ENCODE measurements at regions not wholly inside any gene's neighbourhood (a gene's known extent, or its start where the extent isn't known, plus 50 kb on each side); places are given as distances from the start of the nearest gene placed in this dataset.

DNA sequence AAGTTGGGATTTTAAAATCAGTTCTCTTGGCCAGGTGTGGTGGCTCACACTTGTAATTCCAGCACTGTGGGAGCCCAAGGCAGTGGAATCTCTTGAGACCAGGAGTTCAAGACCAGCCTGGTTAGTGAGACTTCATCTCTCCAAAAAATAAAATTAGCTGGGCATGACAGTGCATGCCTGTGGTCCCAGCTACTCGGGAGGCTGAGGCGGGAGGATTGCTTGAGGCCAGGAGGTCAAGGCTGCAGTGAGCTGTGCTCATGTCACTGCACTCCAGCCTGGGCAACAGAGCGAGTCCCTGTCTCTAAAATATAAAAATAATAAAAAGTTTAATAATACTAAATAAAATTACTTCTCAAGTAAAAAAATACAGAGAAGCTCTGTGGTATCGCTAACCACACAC is 77.5 kb downstream of the FOXA2 start (continued):
- TF ChIP-seq, protein P1, sequence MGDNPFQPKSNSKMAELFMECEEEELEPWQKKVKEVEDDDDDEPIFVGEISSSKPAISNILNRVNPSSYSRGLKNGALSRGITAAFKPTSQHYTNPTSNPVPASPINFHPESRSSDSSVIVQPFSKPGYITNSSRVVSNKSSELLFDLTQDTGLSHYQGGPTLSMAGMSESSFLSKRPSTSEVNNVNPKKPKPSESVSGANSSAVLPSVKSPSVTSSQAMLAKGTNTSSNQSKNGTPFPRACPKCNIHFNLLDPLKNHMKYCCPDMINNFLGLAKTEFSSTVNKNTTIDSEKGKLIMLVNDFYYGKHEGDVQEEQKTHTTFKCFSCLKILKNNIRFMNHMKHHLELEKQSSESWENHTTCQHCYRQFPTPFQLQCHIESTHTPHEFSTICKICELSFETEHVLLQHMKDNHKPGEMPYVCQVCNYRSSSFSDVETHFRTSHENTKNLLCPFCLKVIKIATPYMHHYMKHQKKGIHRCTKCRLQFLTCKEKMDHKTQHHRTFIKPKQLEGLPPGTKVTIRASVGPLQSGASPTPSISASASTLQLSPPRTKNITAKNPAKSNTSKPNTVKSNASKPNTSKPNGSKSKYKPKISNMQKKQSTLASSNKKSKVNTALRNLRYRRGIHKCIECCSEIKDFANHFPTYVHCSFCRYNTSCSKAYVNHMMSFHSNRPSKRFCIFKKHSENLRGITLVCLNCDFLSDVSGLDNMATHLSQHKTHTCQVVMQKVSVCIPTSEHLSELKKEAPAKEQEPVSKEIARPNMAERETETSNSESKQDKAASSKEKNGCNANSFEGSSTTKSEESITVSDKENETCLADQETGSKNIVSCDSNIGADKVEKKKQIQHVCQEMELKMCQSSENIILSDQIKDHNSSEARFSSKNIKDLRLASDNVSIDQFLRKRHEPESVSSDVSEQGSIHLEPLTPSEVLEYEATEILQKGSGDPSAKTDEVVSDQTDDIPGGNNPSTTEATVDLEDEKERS (CRISPR knock-in tag; IDR thresholded peaks at IDR 0.05) = peak; percentile 13; the same call in 1 of the 2 replicates
- TF ChIP-seq KAT7 (CRISPR knock-in tag; IDR thresholded peaks at IDR 0.05; ENCODE audit: borderline replicate concordance) (peak; percentile 21; the same call in 1 of the 2 replicates), NR1H2 (CRISPR knock-in tag; IDR thresholded peaks at IDR 0.05; ENCODE audit: borderline replicate concordance, low read depth) (no peak), ZNF607 (CRISPR knock-in tag; IDR thresholded peaks at IDR 0.05; ENCODE audit: borderline replicate concordance) (no peak), ZNF883 (CRISPR knock-in tag; IDR thresholded peaks at IDR 0.05; ENCODE audit: not compliant biosample characterization) (peak; percentile 9), ZMYM3 (CRISPR knock-in tag; IDR thresholded peaks at IDR 0.05) (peak; percentile 95), CAMTA2 (CRISPR knock-in tag; IDR thresholded peaks at IDR 0.05; ENCODE audit: borderline replicate concordance) (no peak), HMG20B (CRISPR knock-in tag; conservative IDR thresholded peaks at IDR 0.05) (no peak), SMAD3 (CRISPR knock-in tag; IDR thresholded peaks at IDR 0.05) (0 out of 2 replicates have a peak, but pooled peaks have one; percentile 6), MYNN (CRISPR knock-in tag; IDR thresholded peaks at IDR 0.05; ENCODE audit: low read depth) (no peak), SALL2 (CRISPR knock-in tag; IDR thresholded peaks at IDR 0.05) (no peak), RFXANK (CRISPR knock-in tag; IDR thresholded peaks at IDR 0.05) (no peak), EED (CRISPR knock-in tag; IDR thresholded peaks at IDR 0.05) (no peak)
- TF ChIP-seq, protein P2, sequence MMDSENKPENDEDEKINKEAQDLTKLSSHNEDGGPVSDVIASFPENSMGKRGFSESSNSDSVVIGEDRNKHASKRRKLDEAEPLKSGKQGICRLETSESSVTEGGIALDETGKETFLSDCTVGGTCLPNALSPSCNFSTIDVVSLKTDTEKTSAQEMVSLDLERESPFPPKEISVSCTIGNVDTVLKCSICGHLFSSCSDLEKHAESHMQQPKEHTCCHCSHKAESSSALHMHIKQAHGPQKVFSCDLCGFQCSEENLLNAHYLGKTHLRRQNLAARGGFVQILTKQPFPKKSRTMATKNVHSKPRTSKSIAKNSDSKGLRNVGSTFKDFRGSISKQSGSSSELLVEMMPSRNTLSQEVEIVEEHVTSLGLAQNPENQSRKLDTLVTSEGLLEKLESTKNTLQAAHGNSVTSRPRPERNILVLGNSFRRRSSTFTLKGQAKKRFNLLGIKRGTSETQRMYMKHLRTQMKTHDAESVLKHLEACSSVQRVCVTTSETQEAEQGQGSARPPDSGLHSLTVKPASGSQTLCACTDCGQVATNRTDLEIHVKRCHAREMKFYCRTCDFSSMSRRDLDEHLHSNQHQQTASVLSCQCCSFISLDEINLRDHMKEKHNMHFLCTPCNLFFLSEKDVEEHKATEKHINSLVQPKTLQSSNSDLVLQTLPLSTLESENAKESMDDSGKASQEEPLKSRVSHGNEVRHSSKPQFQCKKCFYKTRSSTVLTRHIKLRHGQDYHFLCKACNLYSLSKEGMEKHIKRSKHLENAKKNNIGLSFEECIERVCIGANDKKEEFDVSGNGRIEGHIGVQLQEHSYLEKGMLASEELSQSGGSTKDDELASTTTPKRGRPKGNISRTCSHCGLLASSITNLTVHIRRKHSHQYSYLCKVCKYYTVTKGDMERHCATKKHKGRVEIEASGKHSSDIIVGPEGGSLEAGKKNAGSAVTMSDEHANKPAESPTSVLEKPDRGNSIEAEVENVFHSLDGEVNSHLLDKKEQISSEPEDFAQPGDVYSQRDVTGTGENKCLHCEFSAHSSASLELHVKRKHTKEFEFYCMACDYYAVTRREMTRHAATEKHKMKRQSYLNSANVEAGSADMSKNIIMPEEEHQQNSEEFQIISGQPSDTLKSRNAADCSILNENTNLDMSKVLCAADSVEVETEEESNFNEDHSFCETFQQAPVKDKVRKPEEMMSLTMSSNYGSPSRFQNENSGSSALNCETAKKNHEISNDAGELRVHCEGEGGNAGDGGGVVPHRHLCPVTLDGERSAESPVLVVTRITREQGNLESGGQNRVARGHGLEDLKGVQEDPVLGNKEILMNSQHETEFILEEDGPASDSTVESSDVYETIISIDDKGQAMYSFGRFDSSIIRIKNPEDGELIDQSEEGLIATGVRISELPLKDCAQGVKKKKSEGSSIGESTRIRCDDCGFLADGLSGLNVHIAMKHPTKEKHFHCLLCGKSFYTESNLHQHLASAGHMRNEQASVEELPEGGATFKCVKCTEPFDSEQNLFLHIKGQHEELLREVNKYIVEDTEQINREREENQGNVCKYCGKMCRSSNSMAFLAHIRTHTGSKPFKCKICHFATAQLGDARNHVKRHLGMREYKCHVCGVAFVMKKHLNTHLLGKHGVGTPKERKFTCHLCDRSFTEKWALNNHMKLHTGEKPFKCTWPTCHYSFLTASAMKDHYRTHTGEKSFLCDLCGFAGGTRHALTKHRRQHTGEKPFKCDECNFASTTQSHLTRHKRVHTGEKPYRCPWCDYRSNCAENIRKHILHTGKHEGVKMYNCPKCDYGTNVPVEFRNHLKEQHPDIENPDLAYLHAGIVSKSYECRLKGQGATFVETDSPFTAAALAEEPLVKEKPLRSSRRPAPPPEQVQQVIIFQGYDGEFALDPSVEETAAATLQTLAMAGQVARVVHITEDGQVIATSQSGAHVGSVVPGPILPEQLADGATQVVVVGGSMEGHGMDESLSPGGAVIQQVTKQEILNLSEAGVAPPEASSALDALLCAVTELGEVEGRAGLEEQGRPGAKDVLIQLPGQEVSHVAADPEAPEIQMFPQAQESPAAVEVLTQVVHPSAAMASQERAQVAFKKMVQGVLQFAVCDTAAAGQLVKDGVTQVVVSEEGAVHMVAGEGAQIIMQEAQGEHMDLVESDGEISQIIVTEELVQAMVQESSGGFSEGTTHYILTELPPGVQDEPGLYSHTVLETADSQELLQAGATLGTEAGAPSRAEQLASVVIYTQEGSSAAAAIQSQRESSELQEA (CRISPR knock-in tag; IDR thresholded peaks at IDR 0.05; ENCODE audit: not compliant biosample characterization) = no peak
- TF ChIP-seq, protein P3, sequence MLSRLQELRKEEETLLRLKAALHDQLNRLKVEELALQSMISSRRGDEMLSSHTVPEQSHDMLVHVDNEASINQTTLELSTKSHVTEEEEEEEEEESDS (CRISPR knock-in tag; IDR thresholded peaks at IDR 0.05; ENCODE audit: borderline replicate concordance) = no peak
- TF ChIP-seq, protein P4, sequence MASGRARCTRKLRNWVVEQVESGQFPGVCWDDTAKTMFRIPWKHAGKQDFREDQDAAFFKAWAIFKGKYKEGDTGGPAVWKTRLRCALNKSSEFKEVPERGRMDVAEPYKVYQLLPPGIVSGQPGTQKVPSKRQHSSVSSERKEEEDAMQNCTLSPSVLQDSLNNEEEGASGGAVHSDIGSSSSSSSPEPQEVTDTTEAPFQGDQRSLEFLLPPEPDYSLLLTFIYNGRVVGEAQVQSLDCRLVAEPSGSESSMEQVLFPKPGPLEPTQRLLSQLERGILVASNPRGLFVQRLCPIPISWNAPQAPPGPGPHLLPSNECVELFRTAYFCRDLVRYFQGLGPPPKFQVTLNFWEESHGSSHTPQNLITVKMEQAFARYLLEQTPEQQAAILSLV (CRISPR knock-in tag; IDR thresholded peaks at IDR 0.05; ENCODE audit: borderline replicate concordance) = no peak

All from HepG2 (cell line).